K562 (cell line): ENCODE measurements at regions not wholly inside any gene's neighbourhood (a gene's known extent, or its start where the extent isn't known, plus 50 kb on each side); places are given as distances from the start of the nearest gene placed in this dataset.

Source experiments
- ATAC-seq: fragments of 200-7000 bp; cut with Tn5 transposase; 3 replicates; pipeline ENCODE4 v1.9.1; 2020; ENCODE audit warnings: moderate library complexity
- BruUV-seq: library from RNA; stranded (reverse); fragments of 400-500 nt; replicated peaks from 2 replicates; lab custom pipeline; 2021; lab: Mats Ljungman, UMichigan
- CTCF ChIA-PET: fragments of 300-600 bp; formaldehyde crosslinking; extraction: SDS; loops from one replicate; lab custom pipeline; 2021; ENCODE audit warnings: low intra/inter-chr PET ratio; lab: Yijun Ruan, JAX
- POLR2A ChIA-PET: fragments of 300-600, 350-650 bp; sonication (Branson Sonifier 250); formaldehyde crosslinking; extraction: SDS; loops from one replicate; lab custom pipeline; 2021; ENCODE audit warnings: antibody characterized with exemption, inconsistent platforms; lab: Yijun Ruan, JAX
- DNase-seq, 4 experiments: peaks; one replicate each; pipeline versions ENCODE4 v3.0.0 to v3.0.0-alpha.2; 2011 to 2018; ENCODE audit warnings: low spot score in 3 of 4, mixed read lengths in 3 of 4; ENCODE audit errors: extremely low read depth in 1 of 4
- FAIRE-seq: peaks from 2 replicates; lab custom pipeline; 2011; peaks lifted over from hg19 to GRCh38; lab: Jason Lieb, UNC
- H2AFZ ChIP-seq: 2 replicates; pipeline ENCODE4 v1.6.0; 2011; ENCODE audit warnings: low read depth, low read length, control low read depth, inconsistent platforms
- H3K27ac ChIP-seq: fragments of 200-600 bp; 3 replicates; pipeline ENCODE4 v1.8.0; 2011; ENCODE audit warnings: low read depth, mild to moderate bottlenecking, control low read depth, inconsistent platforms, low read length, moderate library complexity, mixed read lengths; ENCODE audit errors: extremely low read depth
- H3K27me3 ChIP-seq, 2 experiments: fragments of 300-600 bp in 1 of 2; 2 replicates in 1 of 2; 3 replicates in 1 of 2; pipeline versions ENCODE4 v1.6.0 to v1.8.0; 2011; ENCODE audit warnings: inconsistent platforms in 2 of 2, low read length in 2 of 2, mild to moderate bottlenecking in 1 of 2, mixed read lengths in 1 of 2, moderate library complexity in 1 of 2; ENCODE audit not compliant: control insufficient read depth in 2 of 2, insufficient read depth in 2 of 2
- H3K36me3 ChIP-seq: fragments of 300-600 bp; 3 replicates; pipeline ENCODE4 v1.8.0; 2011; ENCODE audit warnings: mild to moderate bottlenecking, low read length, inconsistent platforms; ENCODE audit not compliant: control insufficient read depth, insufficient read depth
- H3K4me1 ChIP-seq, 2 experiments: fragments of 200-600 bp in 1 of 2; replicated peaks in 1 of 2; 2 replicates in 1 of 2; 3 replicates in 1 of 2; pipeline versions ENCODE4 v1.5.1 to v1.8.0; 2011; ENCODE audit warnings: inconsistent platforms in 2 of 2, low read length in 2 of 2, mild to moderate bottlenecking in 1 of 2, mixed read lengths in 1 of 2, moderate library complexity in 1 of 2; ENCODE audit not compliant: control insufficient read depth in 2 of 2, insufficient read depth in 2 of 2
- H3K4me2 ChIP-seq: 2 replicates; pipeline ENCODE4 v1.6.1; 2011; ENCODE audit warnings: low read length, control low read depth, inconsistent platforms, mixed read lengths; ENCODE audit not compliant: insufficient read depth
- H3K4me3 ChIP-seq: fragments of 200-600 bp; sonication (generic), shearing (Covaris generic); 2 replicates; pipeline ENCODE4 v1.5.1; 2016; ENCODE audit warnings: control low read depth, inconsistent platforms
- H3K79me2 ChIP-seq: fragments of 200-600 bp; 3 replicates; pipeline ENCODE4 v1.8.0; 2011; ENCODE audit warnings: low read length, inconsistent platforms; ENCODE audit not compliant: control insufficient read depth, insufficient read depth
- H3K9ac ChIP-seq, 2 experiments: 2 replicates each; pipeline versions ENCODE4 v1.6.0 to v1.6.1; 2011; ENCODE audit warnings: low read depth in 2 of 2, low read length in 2 of 2, control low read depth in 1 of 2, inconsistent platforms in 1 of 2, mild to moderate bottlenecking in 1 of 2, mixed read lengths in 1 of 2; ENCODE audit not compliant: insufficient read depth in 1 of 2
- H3K9me1 ChIP-seq: one replicate; pipeline ENCODE4 v1.6.0; 2011; ENCODE audit warnings: inconsistent platforms, mild to moderate bottlenecking, low read length, moderate library complexity; ENCODE audit not compliant: control insufficient read depth, insufficient read depth
- H3K9me3 ChIP-seq: replicated peaks from 2 replicates; pipeline ENCODE4 v1.5.1; 2011; ENCODE audit warnings: low read depth, low read length, inconsistent platforms; ENCODE audit not compliant: control insufficient read depth, insufficient read depth
- H4K20me1 ChIP-seq: replicated peaks from 2 replicates; pipeline ENCODE4 v1.6.1; 2011; ENCODE audit warnings: low read length, inconsistent platforms, mixed read lengths; ENCODE audit not compliant: control insufficient read depth, insufficient read depth
- ARNT ChIP-seq, 2 experiments: fragments of 450-650 bp; IDR thresholded peaks; 2 replicates each; pipeline ENCODE4 v1.6.1; 2016; ENCODE audit warnings: mild to moderate bottlenecking in 1 of 2
- JUND ChIP-seq, 2 experiments: IDR thresholded peaks; 2 replicates in 1 of 2; 3 replicates in 1 of 2; pipeline ENCODE4 v1.6.1; 2011; ENCODE audit warnings: borderline replicate concordance in 2 of 2, low read depth in 2 of 2, low read length in 2 of 2, improper control_type of control experiment in 1 of 2, missing biosample characterization in 1 of 2, missing genetic modification characterization in 1 of 2, missing genetic modification reagents in 1 of 2
- NONO ChIP-seq, 2 experiments: fragments of 200-400 bp in 1 of 2; fragments of 450-650 bp in 1 of 2; formaldehyde crosslinking in 1 of 2; IDR thresholded peaks; 2 replicates each; pipeline ENCODE4 v1.6.1; 2017; ENCODE audit warnings: low read depth in 2 of 2, mild to moderate bottlenecking in 2 of 2, moderate library complexity in 2 of 2, low read length in 1 of 2
- ZNF766 ChIP-seq: fragments of 200-800 bp; sonication (Bioruptor generic); conservative IDR thresholded peaks from 2 replicates; pipeline ENCODE4 v1.6.1; 2016; ENCODE audit warnings: missing genetic modification characterization, missing compliant biosample characterization
- WGBS: fragments of 100-300 bp; shearing (Covaris generic); methylation state at CpG from one replicate; pipeline ENCODE4 v1.1.6; 2016; ENCODE audit warnings: low coverage, mixed read lengths; ENCODE audit not compliant: insufficient coverage; ENCODE audit errors: missing lambda C conversion rate; 5-methylcytosine and 5-hydroxymethylcytosine counted together
- in situ Hi-C: fragments of 300-500 bp; cut with MboI; formaldehyde crosslinking; loops from 4 replicates; pipeline ENCODE4 v1.15.0; 2018; ENCODE audit warnings: inconsistent platforms, mixed read lengths
- intact Hi-C: fragments of 100-400 bp; cut with micrococcal nuclease; formaldehyde crosslinking; loops from 2 replicates; pipeline ENCODE4 v1.14.2; 2022
- TF ChIP-seq, protein P1 (sequence below): sonication (generic); formaldehyde crosslinking; IDR thresholded peaks from 2 replicates; pipeline ENCODE4 v1.4.0; 2020; ENCODE audit warnings: mild to moderate bottlenecking, missing genetic modification reagents

DNA sequence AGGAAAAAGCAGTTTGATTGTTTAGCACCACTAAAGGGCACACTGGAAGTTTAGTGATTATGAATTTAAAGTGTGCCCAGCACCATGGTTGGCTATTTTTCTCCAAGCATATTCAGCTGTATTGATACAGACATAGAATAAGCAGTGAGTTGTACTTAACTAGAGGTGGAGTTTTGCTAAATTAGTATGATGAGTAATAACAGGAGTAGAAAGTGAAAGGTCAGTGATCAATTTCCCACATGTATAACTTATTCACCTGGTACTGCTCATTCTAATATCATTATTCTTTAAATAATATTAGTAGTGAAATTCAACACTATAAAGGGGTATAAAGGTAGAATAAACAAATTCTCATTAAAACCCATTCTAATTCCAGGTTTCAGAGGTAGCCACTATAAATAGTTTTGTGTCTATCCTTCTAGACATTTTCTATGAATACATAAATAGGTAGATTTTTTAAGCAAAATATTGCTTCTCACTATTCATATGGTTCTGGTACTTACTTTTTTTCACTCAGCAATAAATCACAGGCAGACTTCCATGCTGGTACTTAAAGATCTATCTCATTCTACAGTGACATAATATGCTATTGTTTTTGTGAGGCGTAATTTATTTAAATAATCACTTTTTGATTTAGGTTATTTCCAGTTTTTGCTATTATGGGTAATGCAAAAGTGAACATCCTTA is 732.9 kb downstream of the VGLL3 start:
- Histone ChIP-seq H3K79me2 (no peaks in the 10 kb centered on the region), H3K4me3 (no peak overlapping the region), H3K4me2 (no peak overlapping the region), H3K9me1 (no peaks in the 10 kb centered on the region), H3K9ac (no peak overlapping the region), H3K4me1 (no peaks in the 10 kb centered on the region), H2AFZ (no peak overlapping the region), H3K27ac (no peak overlapping the region), H3K9me3 (peaks cover 2% of the 10 kb centered on the region; the same call in 1 of the 2 replicates), H3K27me3 (no peaks in the 10 kb centered on the region), H3K36me3 (no peaks in the 10 kb centered on the region), H4K20me1 (no peaks in the 10 kb centered on the region)
- in situ Hi-C loops: no loop called here
- CTCF ChIA-PET: no interaction called here
- DNase-seq (no peak), ATAC-seq (no peak), FAIRE-seq (no peak)
- intact Hi-C loops: no loop called here
- no TSS peak for BruUV-seq
- TF ChIP-seq, protein P1, sequence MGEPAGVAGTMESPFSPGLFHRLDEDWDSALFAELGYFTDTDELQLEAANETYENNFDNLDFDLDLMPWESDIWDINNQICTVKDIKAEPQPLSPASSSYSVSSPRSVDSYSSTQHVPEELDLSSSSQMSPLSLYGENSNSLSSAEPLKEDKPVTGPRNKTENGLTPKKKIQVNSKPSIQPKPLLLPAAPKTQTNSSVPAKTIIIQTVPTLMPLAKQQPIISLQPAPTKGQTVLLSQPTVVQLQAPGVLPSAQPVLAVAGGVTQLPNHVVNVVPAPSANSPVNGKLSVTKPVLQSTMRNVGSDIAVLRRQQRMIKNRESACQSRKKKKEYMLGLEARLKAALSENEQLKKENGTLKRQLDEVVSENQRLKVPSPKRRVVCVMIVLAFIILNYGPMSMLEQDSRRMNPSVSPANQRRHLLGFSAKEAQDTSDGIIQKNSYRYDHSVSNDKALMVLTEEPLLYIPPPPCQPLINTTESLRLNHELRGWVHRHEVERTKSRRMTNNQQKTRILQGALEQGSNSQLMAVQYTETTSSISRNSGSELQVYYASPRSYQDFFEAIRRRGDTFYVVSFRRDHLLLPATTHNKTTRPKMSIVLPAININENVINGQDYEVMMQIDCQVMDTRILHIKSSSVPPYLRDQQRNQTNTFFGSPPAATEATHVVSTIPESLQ (CRISPR knock-in tag): no peak
- TF ChIP-seq ARNT (IDR thresholded peaks at IDR 0.05): no peak
- TF ChIP-seq ZNF766 (CRISPR knock-in tag): no peak
- no peak for TF ChIP-seq JUND (IDR thresholded peaks at IDR 0.05; ENCODE audit: borderline replicate concordance, low read depth, low read length)
- TF ChIP-seq JUND (tag; IDR thresholded peaks at IDR 0.05; ENCODE audit: borderline replicate concordance, low read depth, low read length): no peak
- no peak for TF ChIP-seq NONO (IDR thresholded peaks at IDR 0.05; ENCODE audit: low read depth in 2 of 2, low read length in 1 of 2)
- 6% methylated on average over 1 of the region's 1 CpG for WGBS
- POLR2A ChIA-PET: no interaction called here
